GM13977 (cell line): ENCODE measurements at regions not wholly inside any gene's neighbourhood (a gene's known extent, or its start where the extent isn't known, plus 50 kb on each side); places are given as distances from the start of the nearest gene placed in this dataset.

Experiments used
- DNase-seq: peaks from one replicate; pipeline ENCODE4 v3.0.0; 2012; ENCODE audit warnings: low spot score
- CTCF ChIP-seq: IDR thresholded peaks from 2 replicates; pipeline ENCODE4 v1.5.1; 2012; ENCODE audit warnings: mild to moderate bottlenecking, control low read depth; ENCODE audit not compliant: insufficient read depth; ENCODE audit errors: extremely low read depth, missing control alignments
- in situ Hi-C: fragments of 300-500 bp; cut with MboI; formaldehyde crosslinking; loops from one replicate; pipeline ENCODE4 v1.12.0; 2022; ENCODE audit warnings: low sequenced_read_pairs, low pct_unique_long_range_greater_than_20kb, mixed read lengths, inconsistent platforms; ENCODE audit not compliant: unreplicated experiment

- no peak for DNase-seq
- no peak for TF ChIP-seq CTCF
- in situ Hi-C loops, result no loop called here
These were observed 350.0 kb downstream of the SIPA1L2 start for GRCh38 chr1:232279909-232280400.

GRCh38 chr1:232278925-232279324 lies 351.0 kb downstream of the SIPA1L2 start:
- TF ChIP-seq CTCF, result no peak
- DNase-seq, result no peak
- in situ Hi-C loops, result no loop called here

GRCh38 chr1:232276651-232277050 lies 353.3 kb downstream of the SIPA1L2 start:
- in situ Hi-C loops, result no loop called here
- no peak for TF ChIP-seq CTCF
- DNase-seq, result no peak

- DNase-seq, result no peak
- no peak for TF ChIP-seq CTCF
- in situ Hi-C loops, result no loop called here
These were observed 354.8 kb downstream of the SIPA1L2 start for GRCh38 chr1:232274999-232275710.

GRCh38 chr1:232274236-232274855 lies 355.6 kb downstream of the SIPA1L2 start:
- no peak for DNase-seq
- TF ChIP-seq CTCF, result no peak

GRCh38 chr1:232273011-232273410 lies 356.9 kb downstream of the SIPA1L2 start:
- DNase-seq, result no peak
- in situ Hi-C loops, result no loop called here
- TF ChIP-seq CTCF, result no peak

More at GRCh38 chr1:232274236-232274855, 355.6 kb downstream of the SIPA1L2 start:
- in situ Hi-C loops, result no loop called here
